SK-N-SH (cell line): ENCODE measurements at regions not wholly inside any gene's neighbourhood (a gene's known extent, or its start where the extent isn't known, plus 50 kb on each side); places are given as distances from the start of the nearest gene placed in this dataset.

Experiments
- CTCF ChIA-PET: fragments of 300-600, 350-600 bp; formaldehyde crosslinking; extraction: SDS; loops from one replicate; lab custom pipeline; 2021; lab: Yijun Ruan, JAX
- POLR2A ChIA-PET: fragments of 350-600 bp; sonication (Branson Sonifier 250); formaldehyde crosslinking; extraction: SDS; loops from one replicate; lab custom pipeline; 2020; ENCODE audit warnings: antibody characterized with exemption, inconsistent platforms; lab: Yijun Ruan, JAX
- DNase-seq: peaks from one replicate; pipeline ENCODE4 v3.0.0; 2012
- H2AFZ ChIP-seq: fragments of 200-600 bp; sonication (generic); 2 replicates; pipeline ENCODE4 v1.8.1; 2016; ENCODE audit warnings: antibody characterized with exemption, mild to moderate bottlenecking, low read depth
- H3F3A ChIP-seq: fragments of 200-600 bp; sonication (generic); replicated peaks from 2 replicates; pipeline ENCODE3; 2016; ENCODE audit warnings: antibody characterized with exemption, mild to moderate bottlenecking; ENCODE audit not compliant: insufficient read depth
- H3K27ac ChIP-seq, 2 experiments: fragments of 200-500 bp in 1 of 2; fragments of 200-600 bp in 1 of 2; sonication (Bioruptor generic) in 1 of 2; sonication (generic), shearing (Covaris generic) in 1 of 2; 2 replicates each; pipeline versions ENCODE4 v1.5.1 to v1.6.1; 2014 to 2016; ENCODE audit warnings: low read depth in 2 of 2, inconsistent platforms in 1 of 2, low read length in 1 of 2, mild to moderate bottlenecking in 1 of 2, mixed read lengths in 1 of 2
- H3K27me3 ChIP-seq: fragments of 200-600 bp; sonication (generic), shearing (Covaris generic); 2 replicates; pipeline ENCODE4 v1.6.1; 2016; ENCODE audit warnings: mixed run types; ENCODE audit not compliant: insufficient read depth
- H3K36me3 ChIP-seq, 2 experiments: fragments of 200-500 bp in 1 of 2; fragments of 200-600 bp in 1 of 2; sonication (Bioruptor generic) in 1 of 2; sonication (generic) in 1 of 2; replicated peaks in 1 of 2; 2 replicates each; pipeline versions ENCODE3 to v1.5.1; 2014 to 2016; ENCODE audit warnings: low read length in 1 of 2, mild to moderate bottlenecking in 1 of 2; ENCODE audit not compliant: insufficient read depth in 2 of 2, control insufficient read depth in 1 of 2
- H3K4me1 ChIP-seq, 2 experiments: fragments of 200-500 bp in 1 of 2; fragments of 200-600 bp in 1 of 2; sonication (Bioruptor generic) in 1 of 2; sonication (generic), shearing (Covaris generic) in 1 of 2; 2 replicates each; pipeline versions ENCODE4 v1.5.1 to v1.6.1; 2014 to 2016; ENCODE audit warnings: low read depth in 1 of 2, low read length in 1 of 2, mixed run types in 1 of 2; ENCODE audit not compliant: insufficient read depth in 2 of 2, control insufficient read depth in 1 of 2
- H3K4me2 ChIP-seq: fragments of 200-600 bp; sonication (generic), shearing (Covaris generic); 2 replicates; pipeline ENCODE4 v1.6.1; 2017; ENCODE audit warnings: mixed run types
- H3K4me3 ChIP-seq, 2 experiments: fragments of 200-500 bp in 1 of 2; fragments of 200-600 bp in 1 of 2; sonication (Bioruptor generic) in 1 of 2; sonication (generic), shearing (Covaris generic) in 1 of 2; 2 replicates each; pipeline versions ENCODE4 v1.5.1 to v1.8.1; 2014 to 2016; ENCODE audit warnings: low read depth in 2 of 2, inconsistent platforms in 1 of 2, low read length in 1 of 2, mild to moderate bottlenecking in 1 of 2, mixed read lengths in 1 of 2, moderate library complexity in 1 of 2
- H3K79me2 ChIP-seq: fragments of 200-600 bp; sonication (generic); 2 replicates; pipeline ENCODE4 v1.8.1; 2017; ENCODE audit warnings: mild to moderate bottlenecking; ENCODE audit not compliant: insufficient read depth
- H3K9ac ChIP-seq: fragments of 200-600 bp; sonication (generic); 2 replicates; pipeline ENCODE4 v1.6.1; 2017; ENCODE audit warnings: mixed run types
- H3K9me2 ChIP-seq: fragments of 200-600 bp; sonication (generic); 2 replicates; pipeline ENCODE4 v1.6.1; 2017; ENCODE audit warnings: mixed run types
- H3K9me3 ChIP-seq: fragments of 200-600 bp; sonication (generic); 2 replicates; pipeline ENCODE4 v1.6.1; 2017; ENCODE audit warnings: mixed run types, mild to moderate bottlenecking, moderate library complexity
- H4K20me1 ChIP-seq: fragments of 200-600 bp; sonication (generic); 2 replicates; pipeline ENCODE4 v1.6.1; 2017; ENCODE audit warnings: mild to moderate bottlenecking, mixed run types; ENCODE audit not compliant: insufficient read depth
- CHD2 ChIP-seq: fragments of 150-350 bp; IDR thresholded peaks from 2 replicates; pipeline ENCODE4 v1.6.1; 2018; ENCODE audit warnings: low read length; ENCODE audit not compliant: partially characterized antibody
- EZH2phosphoT487 ChIP-seq: fragments of 200-600 bp; sonication (generic); IDR thresholded peaks from 2 replicates; pipeline ENCODE4 v1.6.1; 2017; ENCODE audit warnings: low read depth, mixed run types, mild to moderate bottlenecking, antibody characterized with exemption, moderate library complexity, borderline replicate concordance
- GABPA ChIP-seq: IDR thresholded peaks from 2 replicates; pipeline ENCODE4 v1.4.0; 2012; ENCODE audit warnings: low read depth, mild to moderate bottlenecking
- JUND ChIP-seq: IDR thresholded peaks from 2 replicates; pipeline ENCODE4 v1.4.0; 2012
- NFIC ChIP-seq: IDR thresholded peaks from 2 replicates; pipeline ENCODE4 v1.4.0; 2012; ENCODE audit warnings: borderline replicate concordance
- NRF1 ChIP-seq: IDR thresholded peaks from 2 replicates; pipeline ENCODE4 v1.6.1; 2012; ENCODE audit warnings: low read depth, mild to moderate bottlenecking, low read length
- POLR2AphosphoS5 ChIP-seq: IDR thresholded peaks from 2 replicates; pipeline ENCODE4 v1.6.1; 2012; ENCODE audit warnings: low read depth, low read length
- RAD21 ChIP-seq: IDR thresholded peaks from 2 replicates; pipeline ENCODE4 v1.6.1; 2012; ENCODE audit warnings: mild to moderate bottlenecking, low read length
- RXRA ChIP-seq: IDR thresholded peaks from 2 replicates; pipeline ENCODE4 v1.4.0; 2012; ENCODE audit warnings: low read depth, mild to moderate bottlenecking, borderline replicate concordance
- TCF12 ChIP-seq: IDR thresholded peaks from 2 replicates; pipeline ENCODE4 v1.4.0; 2012
- YY1 ChIP-seq: IDR thresholded peaks from 2 replicates; pipeline ENCODE4 v1.4.0; 2012; ENCODE audit warnings: low read depth, mild to moderate bottlenecking
- WGBS: methylation state at CpG from one replicate; pipeline ENCODE4 v1.1.6; 2017; ENCODE audit warnings: low lambda C conversion rate; 5-methylcytosine and 5-hydroxymethylcytosine counted together
- TF ChIP-seq, protein P1 (sequence below): fragments of 150-350 bp; IDR thresholded peaks from 2 replicates; pipeline ENCODE4 v1.6.1; 2016; ENCODE audit warnings: mild to moderate bottlenecking, low read depth, low read length
- TF ChIP-seq, protein P2 (sequence below): IDR thresholded peaks from 2 replicates; pipeline ENCODE4 v1.4.0; 2012; ENCODE audit warnings: low read depth, borderline replicate concordance
- TF ChIP-seq, protein P3 (sequence below): IDR thresholded peaks from 2 replicates; pipeline ENCODE4; 2012
- TF ChIP-seq, protein P4 (sequence below): IDR thresholded peaks from 2 replicates; pipeline ENCODE4 v1.4.0; 2012; ENCODE audit warnings: low read depth
- TF ChIP-seq, protein P5 (sequence below): IDR thresholded peaks from 2 replicates; pipeline ENCODE4 v1.6.1; 2012; ENCODE audit warnings: mild to moderate bottlenecking, low read depth, low read length, moderate library complexity
- TF ChIP-seq, protein P6 (sequence below): fragments of 200-600 bp; sonication (generic); IDR thresholded peaks from 2 replicates; pipeline ENCODE4 v1.6.1; 2017; ENCODE audit warnings: antibody characterized with exemption, mild to moderate bottlenecking, moderate library complexity

DNA sequence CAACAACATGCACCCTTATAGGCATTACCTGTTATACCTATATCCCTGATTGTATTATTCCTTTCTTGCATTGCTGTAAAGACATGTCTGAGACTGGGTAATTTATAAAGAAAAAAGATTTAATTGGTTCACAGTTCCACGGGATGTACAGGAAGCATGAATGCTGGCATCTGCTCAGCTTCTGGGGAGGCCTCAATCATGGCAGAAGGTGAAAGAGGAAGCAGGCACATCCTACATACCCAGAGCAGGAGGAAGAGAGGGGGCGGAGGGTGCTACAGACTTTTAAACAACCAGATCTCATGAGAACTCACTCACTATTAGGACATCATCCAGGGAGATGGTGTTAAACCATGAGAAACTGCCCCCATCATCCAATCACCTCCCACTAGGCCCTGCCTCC, 191.7 kb upstream of the SPHKAP start:
- Histone ChIP-seq H3K4me3 (no peak overlapping the region), H3K27ac (no peak overlapping the region), H2AFZ (no peak overlapping the region), H3F3A (peaks cover 3% of the 10 kb centered on the region), H3K9me3 (no peaks in the 10 kb centered on the region), H3K27me3 (no peaks in the 10 kb centered on the region), H3K9ac (no peak overlapping the region), H3K36me3 (no peaks in the 10 kb centered on the region)
- CTCF ChIA-PET, result no interaction called here
- no peak for DNase-seq
- WGBS, result 30% methylated on average over 2 of the region's 2 CpGs
- TF ChIP-seq RXRA (no peak), NRF1 (no peak), JUND (no peak), GABPA (no peak), TCF12 (no peak), RAD21 (no peak), NFIC (no peak), EZH2phosphoT487 (no peak), POLR2AphosphoS5 (no peak), YY1 (no peak)
- TF ChIP-seq, protein P1, sequence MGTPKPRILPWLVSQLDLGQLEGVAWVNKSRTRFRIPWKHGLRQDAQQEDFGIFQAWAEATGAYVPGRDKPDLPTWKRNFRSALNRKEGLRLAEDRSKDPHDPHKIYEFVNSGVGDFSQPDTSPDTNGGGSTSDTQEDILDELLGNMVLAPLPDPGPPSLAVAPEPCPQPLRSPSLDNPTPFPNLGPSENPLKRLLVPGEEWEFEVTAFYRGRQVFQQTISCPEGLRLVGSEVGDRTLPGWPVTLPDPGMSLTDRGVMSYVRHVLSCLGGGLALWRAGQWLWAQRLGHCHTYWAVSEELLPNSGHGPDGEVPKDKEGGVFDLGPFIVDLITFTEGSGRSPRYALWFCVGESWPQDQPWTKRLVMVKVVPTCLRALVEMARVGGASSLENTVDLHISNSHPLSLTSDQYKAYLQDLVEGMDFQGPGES, result no peak
- TF ChIP-seq, protein P2, sequence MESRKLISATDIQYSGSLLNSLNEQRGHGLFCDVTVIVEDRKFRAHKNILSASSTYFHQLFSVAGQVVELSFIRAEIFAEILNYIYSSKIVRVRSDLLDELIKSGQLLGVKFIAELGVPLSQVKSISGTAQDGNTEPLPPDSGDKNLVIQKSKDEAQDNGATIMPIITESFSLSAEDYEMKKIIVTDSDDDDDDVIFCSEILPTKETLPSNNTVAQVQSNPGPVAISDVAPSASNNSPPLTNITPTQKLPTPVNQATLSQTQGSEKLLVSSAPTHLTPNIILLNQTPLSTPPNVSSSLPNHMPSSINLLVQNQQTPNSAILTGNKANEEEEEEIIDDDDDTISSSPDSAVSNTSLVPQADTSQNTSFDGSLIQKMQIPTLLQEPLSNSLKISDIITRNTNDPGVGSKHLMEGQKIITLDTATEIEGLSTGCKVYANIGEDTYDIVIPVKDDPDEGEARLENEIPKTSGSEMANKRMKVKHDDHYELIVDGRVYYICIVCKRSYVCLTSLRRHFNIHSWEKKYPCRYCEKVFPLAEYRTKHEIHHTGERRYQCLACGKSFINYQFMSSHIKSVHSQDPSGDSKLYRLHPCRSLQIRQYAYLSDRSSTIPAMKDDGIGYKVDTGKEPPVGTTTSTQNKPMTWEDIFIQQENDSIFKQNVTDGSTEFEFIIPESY, result no peak
- TF ChIP-seq, protein P3, sequence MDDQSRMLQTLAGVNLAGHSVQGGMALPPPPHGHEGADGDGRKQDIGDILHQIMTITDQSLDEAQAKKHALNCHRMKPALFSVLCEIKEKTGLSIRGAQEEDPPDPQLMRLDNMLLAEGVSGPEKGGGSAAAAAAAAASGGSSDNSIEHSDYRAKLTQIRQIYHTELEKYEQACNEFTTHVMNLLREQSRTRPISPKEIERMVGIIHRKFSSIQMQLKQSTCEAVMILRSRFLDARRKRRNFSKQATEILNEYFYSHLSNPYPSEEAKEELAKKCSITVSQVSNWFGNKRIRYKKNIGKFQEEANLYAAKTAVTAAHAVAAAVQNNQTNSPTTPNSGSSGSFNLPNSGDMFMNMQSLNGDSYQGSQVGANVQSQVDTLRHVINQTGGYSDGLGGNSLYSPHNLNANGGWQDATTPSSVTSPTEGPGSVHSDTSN, result no peak
- TF ChIP-seq, protein P4, sequence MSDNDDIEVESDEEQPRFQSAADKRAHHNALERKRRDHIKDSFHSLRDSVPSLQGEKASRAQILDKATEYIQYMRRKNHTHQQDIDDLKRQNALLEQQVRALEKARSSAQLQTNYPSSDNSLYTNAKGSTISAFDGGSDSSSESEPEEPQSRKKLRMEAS, result no peak
- TF ChIP-seq, all 33 proteins: peak for 0
- Histone ChIP-seq H3K9me2 (no peaks in the 10 kb centered on the region), H4K20me1 (no peaks in the 10 kb centered on the region), H3K4me2 (no peak overlapping the region), H3K4me1 (no peaks in the 10 kb centered on the region; a peak in 1 of 4 replicates), H3K79me2 (no peaks in the 10 kb centered on the region)
- POLR2A ChIA-PET, result no interaction called here

DNA sequence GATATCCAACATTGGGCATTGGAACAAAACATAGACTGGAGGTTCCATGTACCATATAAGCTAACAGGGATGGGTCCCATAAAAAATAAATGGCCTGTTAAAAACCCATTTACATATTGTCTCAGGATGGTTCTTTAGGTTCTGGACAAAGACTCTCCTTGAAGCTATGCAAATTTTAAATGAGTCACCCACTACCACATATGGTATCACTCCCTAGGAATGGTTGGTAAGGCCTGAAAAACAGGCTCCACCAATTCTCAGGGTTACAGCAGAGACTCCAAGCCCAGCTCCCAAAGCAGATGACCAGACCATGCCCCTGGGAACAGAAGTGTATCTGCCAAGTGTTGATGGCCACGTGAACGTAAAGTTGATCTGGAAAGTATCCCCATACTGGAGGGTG, 190.7 kb upstream of the SPHKAP start:
- no peaks in the 10 kb centered on the region for H3K27me3 ChIP-seq
- no peak overlapping the region for H3K4me3 ChIP-seq
- DNase-seq, result no peak
- no peaks in the 10 kb centered on the region for H3K79me2 ChIP-seq
- H3K4me1 ChIP-seq, result no peaks in the 10 kb centered on the region
- H3K9ac ChIP-seq, result no peak overlapping the region
- H3K4me2 ChIP-seq, result no peak overlapping the region
- ChIA-PET CTCF (no interaction called here), POLR2A (no interaction called here)
- no peak overlapping the region for H2AFZ ChIP-seq
- TF ChIP-seq JUND (no peak), RXRA (no peak), NRF1 (no peak), NFIC (no peak), POLR2AphosphoS5 (no peak), CHD2 (no peak)
- TF ChIP-seq, protein P5, sequence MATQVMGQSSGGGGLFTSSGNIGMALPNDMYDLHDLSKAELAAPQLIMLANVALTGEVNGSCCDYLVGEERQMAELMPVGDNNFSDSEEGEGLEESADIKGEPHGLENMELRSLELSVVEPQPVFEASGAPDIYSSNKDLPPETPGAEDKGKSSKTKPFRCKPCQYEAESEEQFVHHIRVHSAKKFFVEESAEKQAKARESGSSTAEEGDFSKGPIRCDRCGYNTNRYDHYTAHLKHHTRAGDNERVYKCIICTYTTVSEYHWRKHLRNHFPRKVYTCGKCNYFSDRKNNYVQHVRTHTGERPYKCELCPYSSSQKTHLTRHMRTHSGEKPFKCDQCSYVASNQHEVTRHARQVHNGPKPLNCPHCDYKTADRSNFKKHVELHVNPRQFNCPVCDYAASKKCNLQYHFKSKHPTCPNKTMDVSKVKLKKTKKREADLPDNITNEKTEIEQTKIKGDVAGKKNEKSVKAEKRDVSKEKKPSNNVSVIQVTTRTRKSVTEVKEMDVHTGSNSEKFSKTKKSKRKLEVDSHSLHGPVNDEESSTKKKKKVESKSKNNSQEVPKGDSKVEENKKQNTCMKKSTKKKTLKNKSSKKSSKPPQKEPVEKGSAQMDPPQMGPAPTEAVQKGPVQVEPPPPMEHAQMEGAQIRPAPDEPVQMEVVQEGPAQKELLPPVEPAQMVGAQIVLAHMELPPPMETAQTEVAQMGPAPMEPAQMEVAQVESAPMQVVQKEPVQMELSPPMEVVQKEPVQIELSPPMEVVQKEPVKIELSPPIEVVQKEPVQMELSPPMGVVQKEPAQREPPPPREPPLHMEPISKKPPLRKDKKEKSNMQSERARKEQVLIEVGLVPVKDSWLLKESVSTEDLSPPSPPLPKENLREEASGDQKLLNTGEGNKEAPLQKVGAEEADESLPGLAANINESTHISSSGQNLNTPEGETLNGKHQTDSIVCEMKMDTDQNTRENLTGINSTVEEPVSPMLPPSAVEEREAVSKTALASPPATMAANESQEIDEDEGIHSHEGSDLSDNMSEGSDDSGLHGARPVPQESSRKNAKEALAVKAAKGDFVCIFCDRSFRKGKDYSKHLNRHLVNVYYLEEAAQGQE, result no peak
- TF ChIP-seq, protein P6, sequence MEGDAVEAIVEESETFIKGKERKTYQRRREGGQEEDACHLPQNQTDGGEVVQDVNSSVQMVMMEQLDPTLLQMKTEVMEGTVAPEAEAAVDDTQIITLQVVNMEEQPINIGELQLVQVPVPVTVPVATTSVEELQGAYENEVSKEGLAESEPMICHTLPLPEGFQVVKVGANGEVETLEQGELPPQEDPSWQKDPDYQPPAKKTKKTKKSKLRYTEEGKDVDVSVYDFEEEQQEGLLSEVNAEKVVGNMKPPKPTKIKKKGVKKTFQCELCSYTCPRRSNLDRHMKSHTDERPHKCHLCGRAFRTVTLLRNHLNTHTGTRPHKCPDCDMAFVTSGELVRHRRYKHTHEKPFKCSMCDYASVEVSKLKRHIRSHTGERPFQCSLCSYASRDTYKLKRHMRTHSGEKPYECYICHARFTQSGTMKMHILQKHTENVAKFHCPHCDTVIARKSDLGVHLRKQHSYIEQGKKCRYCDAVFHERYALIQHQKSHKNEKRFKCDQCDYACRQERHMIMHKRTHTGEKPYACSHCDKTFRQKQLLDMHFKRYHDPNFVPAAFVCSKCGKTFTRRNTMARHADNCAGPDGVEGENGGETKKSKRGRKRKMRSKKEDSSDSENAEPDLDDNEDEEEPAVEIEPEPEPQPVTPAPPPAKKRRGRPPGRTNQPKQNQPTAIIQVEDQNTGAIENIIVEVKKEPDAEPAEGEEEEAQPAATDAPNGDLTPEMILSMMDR, result no peak
- WGBS, result 6% methylated on average over 2 of the region's 2 CpGs
- no peak overlapping the region for H3K27ac ChIP-seq
- H3K9me3 ChIP-seq, result no peaks in the 10 kb centered on the region
- no peaks in the 10 kb centered on the region for H4K20me1 ChIP-seq
- peaks cover 3% of the 10 kb centered on the region for H3F3A ChIP-seq
- H3K9me2 ChIP-seq, result no peaks in the 10 kb centered on the region
- H3K36me3 ChIP-seq, result no peaks in the 10 kb centered on the region
